GM04504 (cell line): ENCODE measurements at regions not wholly inside any gene's neighbourhood (a gene's known extent, or its start where the extent isn't known, plus 50 kb on each side); places are given as distances from the start of the nearest gene placed in this dataset.

Experiments
- DNase-seq: peaks from one replicate; pipeline ENCODE4 v3.0.0-alpha.2; 2012; ENCODE audit warnings: low read depth

- no peak for DNase-seq
These were observed 253.0 kb upstream of the FLRT2 start for GRCh38 chr14:85276979-85277228.

DNA sequence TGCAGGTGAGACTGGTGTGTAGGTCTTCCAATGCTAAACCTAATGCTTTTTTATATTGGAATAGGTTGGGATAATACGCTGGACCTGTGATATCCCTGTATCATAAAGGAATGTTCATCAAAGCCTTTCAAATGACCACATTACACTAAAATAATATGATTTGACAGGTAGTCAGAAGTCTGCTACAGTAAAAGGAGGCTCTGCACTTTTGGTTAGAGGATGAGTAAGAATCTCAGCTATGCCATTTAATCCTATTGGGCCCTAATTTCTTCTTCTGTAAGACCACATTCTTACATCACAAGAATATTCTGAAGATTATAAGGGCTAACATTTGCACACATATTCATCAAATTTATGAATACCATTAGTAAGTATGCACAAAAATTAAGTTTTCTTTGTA is 250.5 kb upstream of the FLRT2 start:
- no peak for DNase-seq

DNA sequence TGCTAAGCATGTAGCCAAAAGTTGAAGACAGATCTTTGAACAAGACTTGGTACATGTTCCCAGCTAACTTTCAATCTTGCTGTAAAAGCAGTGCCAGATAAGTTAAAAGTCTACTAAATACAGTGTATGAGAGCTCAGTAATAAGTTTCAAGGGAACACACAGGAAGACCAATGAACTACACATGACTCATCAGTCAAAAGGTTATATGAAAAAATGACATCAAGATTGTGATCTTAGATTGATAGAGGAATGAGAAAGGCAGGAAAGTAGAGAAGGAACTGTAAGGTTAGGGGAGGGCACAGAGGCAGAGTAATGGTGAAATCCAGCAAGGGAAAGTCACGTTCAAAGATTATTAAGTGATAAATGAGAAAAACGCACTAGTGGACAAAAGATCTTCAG is 249.9 kb upstream of the FLRT2 start:
- no peak for DNase-seq

DNA sequence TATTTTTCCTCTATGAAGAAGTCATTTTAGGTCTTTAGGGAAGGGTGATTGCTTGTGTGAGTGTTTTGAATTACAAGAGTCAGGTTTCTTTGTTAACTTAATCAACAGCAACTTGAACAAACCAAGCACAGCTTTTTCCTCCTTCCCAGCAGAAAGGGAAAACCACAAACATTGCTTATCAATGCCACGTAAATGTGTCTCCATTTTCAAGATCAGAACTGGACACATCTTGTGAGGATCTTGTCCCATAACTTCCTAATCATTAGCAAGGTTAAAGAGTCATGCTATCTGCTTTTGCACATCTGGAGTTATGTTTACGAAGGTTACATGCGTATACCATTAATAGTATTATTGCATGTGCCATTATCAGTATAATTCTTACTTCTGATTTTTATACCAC is 248.0 kb upstream of the FLRT2 start:
- no peak for DNase-seq

DNA sequence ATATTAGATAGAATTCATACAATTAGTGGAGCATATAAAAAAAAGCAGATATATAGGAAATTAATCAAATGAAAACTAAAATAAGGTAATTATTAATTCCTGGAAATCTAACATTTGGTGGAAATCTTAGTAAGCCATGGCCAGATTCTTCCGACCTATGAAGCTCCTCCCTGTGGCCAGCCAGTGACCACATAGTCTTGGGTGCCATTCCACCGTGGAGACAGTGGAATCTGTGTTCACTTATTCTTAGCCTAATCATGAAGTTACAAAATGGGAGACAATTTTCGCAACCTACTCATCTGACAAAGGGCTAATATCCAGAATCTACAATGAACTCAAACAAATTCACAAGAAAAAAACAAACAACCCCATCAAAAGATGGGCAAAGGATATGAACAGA is 241.9 kb upstream of the FLRT2 start:
- no peak for DNase-seq

- no peak for DNase-seq
These were observed 238.2 kb upstream of the FLRT2 start for GRCh38 chr14:85291731-85292130.

- DNase-seq, result no peak
These were observed 236.2 kb upstream of the FLRT2 start for GRCh38 chr14:85293612-85294234.

GRCh38 chr14:85295318-85295717 is 234.6 kb upstream of the FLRT2 start:
- DNase-seq, result no peak

DNA sequence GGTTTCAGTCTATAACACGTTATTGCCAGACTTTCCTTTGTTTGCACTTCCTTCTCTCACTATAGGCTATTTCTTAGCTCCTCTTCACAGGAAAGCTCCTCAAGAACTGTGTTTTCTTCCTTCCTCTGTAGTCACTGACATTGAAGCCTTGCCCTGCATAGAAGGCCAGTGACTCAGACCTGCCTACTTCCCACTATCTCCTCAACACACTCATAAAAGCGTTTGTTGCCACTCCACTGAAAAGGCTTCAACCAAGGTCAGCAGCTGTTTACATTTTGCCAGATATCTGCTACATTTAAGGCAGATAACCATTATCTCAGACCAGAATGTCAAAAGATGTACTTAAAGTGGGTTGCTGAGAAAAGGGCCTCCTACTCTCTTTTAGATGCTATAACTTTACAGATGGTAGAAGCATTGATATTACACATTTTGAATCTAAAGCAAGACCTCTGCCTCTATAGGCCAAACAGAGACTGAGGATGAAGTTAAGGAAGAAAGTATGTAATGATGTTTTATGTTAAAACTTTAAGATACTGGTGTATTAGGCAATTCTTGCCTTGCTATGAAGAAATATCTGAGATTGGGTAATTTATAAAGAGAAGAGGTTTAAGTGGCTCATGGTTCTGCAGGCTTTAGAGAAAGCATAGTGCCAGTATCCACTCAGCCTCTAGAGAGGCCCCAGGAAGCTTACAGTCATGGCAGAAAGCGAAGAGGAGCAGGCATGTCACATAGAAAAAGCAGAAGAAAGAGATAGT is 233.3 kb upstream of the FLRT2 start:
- DNase-seq, result no peak

DNA sequence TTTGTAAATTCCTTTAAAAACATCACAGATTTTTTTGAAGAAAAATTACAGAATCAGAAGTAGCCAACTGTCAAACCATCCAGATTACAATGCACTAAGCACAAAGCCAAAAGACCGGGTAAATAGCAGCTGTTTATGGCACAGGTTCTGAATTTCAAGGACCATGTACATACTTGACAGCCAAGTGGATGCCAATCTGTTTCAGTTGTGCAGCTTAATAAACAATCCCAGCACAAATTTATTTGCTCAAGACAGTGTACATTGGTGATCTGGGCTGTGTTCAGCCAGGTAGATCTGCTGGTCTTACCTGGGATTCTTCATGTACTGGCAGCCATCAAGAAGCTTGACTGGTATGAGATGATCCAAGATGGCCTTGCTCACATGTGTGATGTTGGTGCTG is 229.8 kb upstream of the FLRT2 start:
- no peak for DNase-seq

GRCh38 chr14:85301506-85301905 is 228.4 kb upstream of the FLRT2 start:
- DNase-seq, result no peak

DNA sequence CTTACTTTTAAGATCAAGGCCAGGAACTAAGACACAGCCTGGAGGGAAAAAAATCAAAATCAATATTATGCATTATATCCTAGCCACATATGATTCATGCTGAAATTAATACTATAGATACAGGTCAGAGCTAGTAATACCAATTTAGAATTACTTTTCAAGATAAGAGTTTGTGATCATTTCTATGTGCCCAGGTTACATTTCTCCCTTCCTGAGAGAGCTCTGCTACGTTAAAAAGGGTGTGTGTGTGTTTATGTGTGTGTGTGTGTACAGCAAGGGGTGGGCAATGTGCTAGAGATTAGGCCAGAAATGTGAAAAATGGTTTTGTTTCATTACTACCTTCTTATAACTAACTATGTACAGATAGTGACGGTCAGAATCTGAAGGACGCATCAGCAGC is 223.9 kb upstream of the FLRT2 start:
- no peak for DNase-seq

DNA sequence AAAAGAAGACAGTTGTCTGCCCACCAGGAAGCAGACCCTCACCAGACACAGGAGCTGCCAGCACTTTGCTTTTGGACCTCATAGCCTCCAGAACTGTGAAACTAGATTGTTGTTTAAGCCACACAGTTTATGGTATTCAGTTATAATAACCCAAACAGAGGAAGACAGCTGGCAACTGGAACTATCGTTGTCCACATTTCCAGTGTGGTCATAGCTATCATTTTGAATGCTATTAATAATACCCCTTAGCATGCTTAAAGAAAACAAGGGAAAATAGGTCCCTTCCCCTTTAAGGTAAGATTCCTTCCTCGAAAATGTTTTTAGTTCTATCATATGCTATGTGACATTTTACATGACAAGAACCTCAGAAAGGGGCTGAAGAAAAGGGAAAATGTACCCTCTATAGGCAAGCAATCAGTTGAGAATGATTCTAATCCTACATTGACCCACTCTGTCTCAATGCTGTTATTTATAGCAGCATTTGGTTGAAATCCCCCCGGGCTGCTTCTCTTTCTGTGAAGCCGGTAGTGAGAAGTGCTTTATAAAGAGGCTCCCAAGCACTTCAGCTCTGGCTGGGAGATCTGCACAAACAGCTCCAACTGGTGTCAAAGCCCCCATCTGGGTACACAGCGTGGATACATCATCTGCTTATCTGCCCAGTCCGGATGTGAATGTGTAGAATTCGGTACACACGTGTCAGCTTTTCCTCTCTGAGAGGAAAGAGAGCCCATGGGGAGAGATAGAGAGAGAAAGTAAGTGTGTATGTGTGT is 221.2 kb upstream of the FLRT2 start:
- no peak for DNase-seq

- no peak for DNase-seq
These were observed 219.3 kb upstream of the FLRT2 start for GRCh38 chr14:85310491-85311272.

DNA sequence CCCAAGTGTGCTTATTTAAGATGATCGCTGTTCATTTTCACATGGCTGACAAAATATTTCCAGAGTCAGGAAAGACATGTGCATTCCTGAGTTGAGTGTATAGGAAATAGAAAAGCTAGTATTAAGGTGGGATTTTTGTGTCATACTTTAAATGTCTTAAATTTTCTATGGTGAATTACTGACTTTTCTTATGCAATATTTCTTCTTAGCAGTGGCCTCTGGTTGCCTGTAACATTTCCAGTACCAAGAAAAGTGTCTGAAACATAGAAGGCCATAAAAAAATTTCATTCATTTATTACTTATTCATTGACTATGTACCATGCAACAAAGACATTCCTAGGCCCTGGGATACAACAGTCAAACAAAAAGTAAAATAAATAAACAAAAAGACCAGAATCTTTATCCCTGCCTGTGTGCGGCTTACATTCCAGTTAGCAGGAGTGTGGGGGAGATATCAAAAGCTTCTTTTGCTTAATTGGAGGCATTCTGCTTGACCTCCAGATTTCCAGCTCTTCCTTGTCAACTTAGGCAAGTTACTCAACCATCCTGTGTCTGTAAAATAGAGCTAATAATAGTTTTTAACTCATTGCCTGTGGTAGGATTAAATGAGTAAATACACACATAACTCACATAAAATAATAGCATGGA is 216.3 kb upstream of the FLRT2 start:
- DNase-seq, result no peak

DNA sequence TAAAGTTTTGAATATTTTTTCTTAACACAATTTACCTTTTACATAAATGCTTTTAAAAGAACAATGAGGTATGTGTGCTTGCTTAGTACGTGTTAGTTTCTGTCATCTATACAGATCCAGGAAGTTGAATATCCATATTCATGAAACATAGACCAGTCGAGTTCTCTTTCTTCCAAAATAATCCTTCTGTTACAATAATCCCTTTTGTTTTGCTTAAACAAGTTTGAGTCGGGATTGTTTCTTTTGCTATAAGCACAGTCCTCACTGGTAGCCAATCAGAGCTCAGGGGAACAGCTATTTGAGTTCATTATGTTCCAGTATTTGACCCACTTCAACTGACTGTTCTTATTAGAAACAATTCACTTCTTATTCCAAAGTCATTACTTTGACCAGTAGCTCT is 214.7 kb upstream of the FLRT2 start:
- no peak for DNase-seq

DNA sequence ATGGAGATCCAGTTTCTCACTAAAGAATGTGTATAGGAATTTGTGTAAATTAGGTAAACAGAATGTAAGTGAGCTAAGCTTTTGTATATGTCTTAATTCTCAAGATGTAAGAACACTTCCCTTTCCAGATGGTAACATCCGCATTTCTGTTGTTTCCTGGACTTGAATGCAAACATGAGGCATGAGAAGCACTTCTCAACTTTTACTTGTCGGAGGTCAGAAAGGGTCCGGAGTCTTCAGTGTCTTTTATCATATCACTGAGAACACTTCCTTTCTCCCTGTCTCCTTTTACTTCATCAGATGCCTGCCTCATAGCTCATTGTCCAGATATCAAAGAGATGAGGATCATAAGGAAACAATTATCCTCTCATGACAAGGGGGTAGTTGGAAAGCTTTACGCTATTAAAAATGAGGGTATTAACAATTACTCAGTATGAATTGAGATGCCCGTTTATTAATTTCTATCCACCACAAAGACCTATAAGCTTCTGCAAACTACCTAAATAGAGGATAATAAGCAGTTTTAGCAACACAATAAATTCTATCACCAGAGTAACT is 214.1 kb upstream of the FLRT2 start:
- no peak for DNase-seq

DNA sequence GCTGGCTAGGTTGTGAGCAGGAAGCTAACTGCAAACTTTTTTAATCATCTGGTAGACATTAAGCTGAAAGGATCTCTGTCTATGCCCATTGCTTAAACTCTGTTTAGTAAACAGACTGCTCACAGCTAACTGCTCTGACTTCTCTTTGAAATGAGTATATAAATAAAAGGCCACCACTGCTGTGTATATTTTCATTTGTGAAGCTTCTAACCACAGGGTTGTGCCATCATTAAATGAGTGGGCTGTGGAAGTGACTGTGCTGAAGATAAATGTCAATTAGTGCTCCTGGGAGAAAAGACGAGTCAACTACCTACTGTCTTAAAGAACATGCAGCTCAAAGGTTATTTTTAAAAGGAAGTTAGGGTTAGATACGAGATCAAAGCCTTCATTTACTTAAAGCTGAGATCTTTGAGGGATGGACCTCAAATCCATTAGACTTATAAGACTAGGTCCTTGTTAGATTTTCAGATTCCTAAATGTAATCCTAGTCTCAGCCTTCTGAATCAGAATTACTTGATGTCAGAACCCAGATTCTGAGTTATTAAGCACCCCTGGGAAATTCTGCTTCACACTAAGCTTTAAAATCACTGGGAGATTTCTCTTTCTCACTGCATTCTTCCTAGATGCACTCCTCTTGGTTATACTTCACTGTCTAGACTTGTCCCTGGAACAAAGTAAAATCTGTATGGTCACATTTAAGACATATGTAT is 213.1 kb upstream of the FLRT2 start:
- DNase-seq, result no peak

DNA sequence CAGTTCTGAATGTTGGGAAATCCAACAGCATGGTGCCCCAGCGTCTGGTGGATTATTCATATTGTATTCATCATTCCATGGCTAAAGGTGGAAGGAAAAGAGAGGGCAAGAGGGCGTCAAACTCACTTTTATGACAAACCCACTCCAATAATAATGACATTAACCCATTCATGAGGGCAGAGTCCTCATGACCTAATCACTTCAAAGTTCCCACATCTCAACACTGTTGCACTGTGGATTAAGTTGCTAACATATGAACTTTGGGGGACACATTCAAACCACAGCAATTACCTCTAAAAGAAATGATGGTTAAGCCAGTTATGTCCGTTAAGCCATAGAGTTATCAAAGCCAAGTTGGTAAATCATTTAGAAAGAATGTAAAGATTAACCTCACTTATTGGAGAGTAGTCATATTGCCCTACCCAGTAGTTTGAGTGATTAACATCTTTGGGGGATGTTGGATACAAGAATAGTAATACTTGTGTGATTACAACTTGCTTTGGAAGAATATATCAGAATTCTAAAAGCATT is 212.4 kb upstream of the FLRT2 start:
- DNase-seq, result no peak

DNA sequence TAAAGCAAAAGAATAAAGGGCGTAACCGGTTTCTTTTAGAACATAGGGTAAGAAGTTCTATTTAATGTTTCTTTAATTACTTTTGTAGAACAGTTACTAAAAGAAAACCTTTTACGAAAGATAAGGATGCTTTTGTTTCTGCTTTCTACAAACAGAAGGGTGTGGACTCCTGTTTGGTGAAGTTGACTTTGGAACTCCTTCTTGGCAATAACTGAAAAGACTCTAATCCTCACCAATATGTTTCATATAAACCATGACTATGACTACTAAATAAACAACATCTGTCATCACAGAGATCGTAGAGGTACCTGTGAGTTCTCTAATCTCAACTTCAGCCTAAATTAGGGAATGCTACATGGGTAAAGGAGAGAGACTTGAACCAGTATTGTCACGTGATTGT is 210.8 kb upstream of the FLRT2 start:
- DNase-seq, result no peak

DNA sequence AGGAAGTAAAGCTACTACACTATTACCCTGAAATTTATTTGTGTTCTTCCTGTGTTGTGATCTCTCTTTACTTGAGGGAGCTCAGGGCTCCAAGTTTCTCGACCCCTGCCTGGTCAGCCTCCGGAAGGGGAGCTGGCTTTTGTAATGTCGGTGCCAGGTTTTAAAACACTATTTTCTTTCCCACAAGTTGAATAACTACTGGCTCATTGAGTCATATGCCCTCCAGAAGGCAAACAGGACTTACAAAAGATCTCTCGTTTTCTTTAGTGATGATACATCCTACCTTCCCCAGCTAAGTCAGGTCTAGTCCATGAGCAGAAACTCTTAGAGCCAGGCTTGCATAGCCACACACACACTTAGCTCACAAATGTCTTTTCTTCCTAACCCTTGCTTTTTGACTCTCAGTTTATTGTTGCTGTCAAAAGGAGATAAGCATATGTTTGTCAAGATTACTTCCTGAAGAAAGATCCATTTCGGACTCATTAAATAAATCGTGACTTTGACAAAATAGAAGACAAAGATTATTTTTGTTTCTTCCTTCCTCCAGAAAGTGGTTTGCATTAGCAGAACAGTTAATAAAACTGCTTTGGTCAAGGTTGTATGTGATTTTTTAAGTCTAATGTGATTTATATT is 209.8 kb upstream of the FLRT2 start:
- no peak for DNase-seq
